Cardiac fibroblast (primary cell): ENCODE measurements at regions not wholly inside any gene's neighbourhood (a gene's known extent, or its start where the extent isn't known, plus 50 kb on each side); places are given as distances from the start of the nearest gene placed in this dataset.

Source experiments
- DNase-seq, 2 donors: peaks; one replicate each; pipeline versions ENCODE4 v3.0.0 to v3.0.0-alpha.2; 2010; ENCODE audit warnings: low read depth in 2 of 2
- H3K4me3 ChIP-seq, 2 donors: replicated peaks in 1 of 2; 1 replicate in 1 of 2; 2 replicates in 1 of 2; pipeline ENCODE4 v1.5.1; 2011; ENCODE audit warnings: low read depth in 2 of 2, low read length in 2 of 2, mild to moderate bottlenecking in 2 of 2, moderate library complexity in 1 of 2
- CTCF ChIP-seq: IDR thresholded peaks from one replicate; pipeline ENCODE4 v1.5.1; 2011; ENCODE audit warnings: low read depth, mild to moderate bottlenecking, low read length, inconsistent platforms

GRCh38 chr4:26088433-26088928 is 174.5 kb downstream of the SMIM20 start:
- no peak overlapping the region for H3K4me3 ChIP-seq
- no peak for TF ChIP-seq CTCF
- peak; percentile 60 to 89 for DNase-seq

GRCh38 chr4:26093551-26093950 is 179.5 kb downstream of the SMIM20 start:
- DNase-seq = no peak
- no peak for TF ChIP-seq CTCF
- no peak overlapping the region for H3K4me3 ChIP-seq

- H3K4me3 ChIP-seq = no peak overlapping the region
- no peak for DNase-seq
- TF ChIP-seq CTCF = no peak
These were observed 180.1 kb downstream of the SMIM20 start for GRCh38 chr4:26094076-26094475.

GRCh38 chr4:26094911-26095310 is 180.9 kb downstream of the SMIM20 start:
- DNase-seq = peak in 1 of 2 donors; percentile 44
- no peak overlapping the region for H3K4me3 ChIP-seq
- no peak for TF ChIP-seq CTCF

GRCh38 chr4:26099967-26100366 is 185.9 kb downstream of the SMIM20 start:
- DNase-seq = no peak
- no peak overlapping the region for H3K4me3 ChIP-seq
- TF ChIP-seq CTCF = no peak

GRCh38 chr4:26101011-26101410 is 187.0 kb downstream of the SMIM20 start:
- TF ChIP-seq CTCF = no peak
- DNase-seq = no peak
- H3K4me3 ChIP-seq = no peak overlapping the region

GRCh38 chr4:26104056-26104685 is 190.2 kb downstream of the SMIM20 start:
- no peak for DNase-seq
- no peak overlapping the region for H3K4me3 ChIP-seq
- TF ChIP-seq CTCF = no peak
